ENCODE measurements at regions not wholly inside any gene's neighbourhood (a gene's known extent, or its start where the extent isn't known, plus 50 kb on each side); places are given as distances from the start of the nearest gene placed in this dataset.

GRCh38 chr9:86812616-86813015 is 134.7 kb downstream of the GAS1 start:
- no peak overlapping the region for H3K4me3 ChIP-seq
- DNase-seq: no peak
- H3K9me3 ChIP-seq: no peaks in the 10 kb centered on the region
- 82 to 85% methylated on average over 3 of the region's 3 CpGs for WGBS, 2 donors
- H3K27me3 ChIP-seq: no peaks in the 10 kb centered on the region
- no peaks in the 10 kb centered on the region for H3K4me1 ChIP-seq
- no peak overlapping the region for H3K27ac ChIP-seq
- TF ChIP-seq POLR2AphosphoS5 (IDR thresholded peaks at IDR 0.05): no peak
- no peak for TF ChIP-seq POLR2A (IDR thresholded peaks at IDR 0.05)
- TF ChIP-seq CTCF (IDR thresholded peaks at IDR 0.05): no peak
- no peak for TF ChIP-seq EP300 (IDR thresholded peaks at IDR 0.05)
- ATAC-seq (ENCODE audit: low FRiP score in 2 of 2): peak in 1 of 2 donors; percentile 62
- H3K36me3 ChIP-seq: no peaks in the 10 kb centered on the region

GRCh38 chr9:86809759-86810367 is 137.4 kb downstream of the GAS1 start:
- no peak overlapping the region for H3K4me3 ChIP-seq
- 85 to 91% methylated on average over 9 of the region's 9 CpGs for WGBS, 2 donors
- H3K9me3 ChIP-seq: no peaks in the 10 kb centered on the region
- no peaks in the 10 kb centered on the region for H3K4me1 ChIP-seq
- no peak overlapping the region for H3K27ac ChIP-seq
- no peak for TF ChIP-seq CTCF (IDR thresholded peaks at IDR 0.05)
- TF ChIP-seq POLR2AphosphoS5 (IDR thresholded peaks at IDR 0.05): no peak
- TF ChIP-seq EP300 (IDR thresholded peaks at IDR 0.05): no peak
- TF ChIP-seq POLR2A (IDR thresholded peaks at IDR 0.05): no peak
- ATAC-seq (ENCODE audit: low FRiP score in 2 of 2): no peak
- H3K36me3 ChIP-seq: no peaks in the 10 kb centered on the region
- DNase-seq: no peak
- no peaks in the 10 kb centered on the region for H3K27me3 ChIP-seq

GRCh38 chr9:86809151-86809550 is 138.2 kb downstream of the GAS1 start:
- Histone ChIP-seq H3K27me3 (no peaks in the 10 kb centered on the region), H3K4me1 (no peaks in the 10 kb centered on the region), H3K4me3 (no peak overlapping the region), H3K36me3 (no peaks in the 10 kb centered on the region), H3K9me3 (no peaks in the 10 kb centered on the region), H3K27ac (no peak overlapping the region)
- 89 to 90% methylated on average over 6 of the region's 6 CpGs for WGBS, 2 donors
- ATAC-seq (ENCODE audit: low FRiP score in 2 of 2): no peak
- TF ChIP-seq CTCF (IDR thresholded peaks at IDR 0.05): no peak
- TF ChIP-seq EP300 (IDR thresholded peaks at IDR 0.05): no peak
- TF ChIP-seq POLR2A (IDR thresholded peaks at IDR 0.05): no peak
- TF ChIP-seq POLR2AphosphoS5 (IDR thresholded peaks at IDR 0.05): no peak
- DNase-seq: no peak

GRCh38 chr9:86807367-86807976 is 139.8 kb downstream of the GAS1 start:
- ATAC-seq (ENCODE audit: low FRiP score in 2 of 2): peak in 1 of 2 donors; percentile 85
- no peak for TF ChIP-seq POLR2AphosphoS5 (IDR thresholded peaks at IDR 0.05)
- no peak for TF ChIP-seq POLR2A (IDR thresholded peaks at IDR 0.05)
- no peak for TF ChIP-seq CTCF (IDR thresholded peaks at IDR 0.05)
- TF ChIP-seq EP300 (IDR thresholded peaks at IDR 0.05): no peak
- Histone ChIP-seq H3K27ac (no peak overlapping the region), H3K36me3 (no peaks in the 10 kb centered on the region), H3K9me3 (no peaks in the 10 kb centered on the region), H3K4me3 (no peak overlapping the region), H3K27me3 (no peaks in the 10 kb centered on the region), H3K4me1 (no peaks in the 10 kb centered on the region)
- DNase-seq: no peak
- 68 to 69% methylated on average over 16 of the region's 16 CpGs for WGBS, 2 donors

GRCh38 chr9:86804011-86804410 is 143.3 kb downstream of the GAS1 start:
- no peaks in the 10 kb centered on the region for H3K9me3 ChIP-seq
- no peaks in the 10 kb centered on the region for H3K27me3 ChIP-seq
- 89 to 92% methylated on average over 3 of the region's 3 CpGs for WGBS, 2 donors
- no peak for DNase-seq
- no peaks in the 10 kb centered on the region for H3K36me3 ChIP-seq
- ATAC-seq (ENCODE audit: low FRiP score in 2 of 2): no peak
- H3K4me3 ChIP-seq: no peak overlapping the region
- H3K27ac ChIP-seq: no peak overlapping the region
- TF ChIP-seq EP300 (IDR thresholded peaks at IDR 0.05): no peak
- TF ChIP-seq CTCF (IDR thresholded peaks at IDR 0.05): no peak
- no peak for TF ChIP-seq POLR2A (IDR thresholded peaks at IDR 0.05)
- no peak for TF ChIP-seq POLR2AphosphoS5 (IDR thresholded peaks at IDR 0.05)
- H3K4me1 ChIP-seq: no peaks in the 10 kb centered on the region
